ENCODE measurements at regions not wholly inside any gene's neighbourhood (a gene's known extent, or its start where the extent isn't known, plus 50 kb on each side); places are given as distances from the start of the nearest gene placed in this dataset.

DNA sequence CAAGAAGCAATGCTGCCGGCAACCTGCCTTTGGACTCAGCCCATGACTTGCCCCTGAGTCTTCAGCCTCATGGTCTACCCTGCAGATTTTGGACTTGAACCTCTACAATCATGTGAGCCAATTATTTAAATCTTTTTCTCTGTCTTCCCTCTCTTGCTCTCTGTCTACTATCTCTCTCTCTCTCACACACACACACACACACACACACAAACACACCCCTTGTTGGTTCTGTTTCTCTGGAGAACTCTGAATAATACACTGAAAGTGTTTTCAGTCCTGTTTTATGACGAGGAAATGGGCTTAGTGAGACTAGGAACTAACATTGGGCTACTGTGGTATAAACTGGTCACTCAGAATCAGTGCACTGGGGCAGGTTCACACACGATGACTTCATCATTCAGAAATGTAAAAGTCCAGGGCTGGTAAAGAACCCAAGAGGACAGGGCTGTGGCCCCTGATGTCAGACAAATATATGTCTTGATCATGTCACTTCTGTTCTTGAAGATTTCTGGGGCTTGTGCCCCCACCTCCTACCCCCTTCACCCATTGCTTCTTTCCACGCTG, 266.1 kb upstream of the SIX2 start:
- no peak for DNase-seq (ENCODE audit: low spot score)

DNA sequence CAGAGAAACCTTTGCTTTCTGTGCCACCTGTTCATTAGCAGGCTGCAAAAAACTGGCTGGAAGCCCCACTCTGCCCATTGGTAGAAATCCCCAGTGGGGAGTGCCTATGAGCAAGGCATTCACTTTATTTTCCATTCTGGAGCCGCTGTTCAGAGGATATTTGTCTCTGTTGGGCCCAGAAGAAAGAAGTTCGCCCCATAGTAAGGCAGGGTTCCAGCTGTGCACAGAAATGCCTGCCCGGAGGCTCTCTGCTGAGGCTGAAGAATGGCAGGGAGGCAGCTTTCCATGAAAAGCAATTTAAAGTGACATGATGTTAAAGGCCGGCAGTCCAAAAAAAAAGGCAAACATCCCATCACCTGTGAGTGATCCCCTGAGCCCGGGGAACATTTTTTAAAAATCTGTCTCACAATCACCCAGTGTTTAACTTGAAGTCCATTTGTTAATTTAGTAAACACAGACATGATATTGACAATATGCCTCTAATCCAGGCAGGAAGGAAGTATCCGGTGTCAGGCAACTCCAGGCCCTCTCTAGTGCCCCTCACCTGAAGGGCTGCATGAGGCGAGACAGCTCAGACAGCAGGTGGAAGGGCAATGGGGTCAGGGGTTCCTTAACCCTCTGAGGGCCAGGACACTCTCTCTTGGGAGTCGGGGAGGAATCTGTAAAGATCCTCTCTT, 265.1 kb upstream of the SIX2 start:
- no peak for DNase-seq (ENCODE audit: low spot score)

DNA sequence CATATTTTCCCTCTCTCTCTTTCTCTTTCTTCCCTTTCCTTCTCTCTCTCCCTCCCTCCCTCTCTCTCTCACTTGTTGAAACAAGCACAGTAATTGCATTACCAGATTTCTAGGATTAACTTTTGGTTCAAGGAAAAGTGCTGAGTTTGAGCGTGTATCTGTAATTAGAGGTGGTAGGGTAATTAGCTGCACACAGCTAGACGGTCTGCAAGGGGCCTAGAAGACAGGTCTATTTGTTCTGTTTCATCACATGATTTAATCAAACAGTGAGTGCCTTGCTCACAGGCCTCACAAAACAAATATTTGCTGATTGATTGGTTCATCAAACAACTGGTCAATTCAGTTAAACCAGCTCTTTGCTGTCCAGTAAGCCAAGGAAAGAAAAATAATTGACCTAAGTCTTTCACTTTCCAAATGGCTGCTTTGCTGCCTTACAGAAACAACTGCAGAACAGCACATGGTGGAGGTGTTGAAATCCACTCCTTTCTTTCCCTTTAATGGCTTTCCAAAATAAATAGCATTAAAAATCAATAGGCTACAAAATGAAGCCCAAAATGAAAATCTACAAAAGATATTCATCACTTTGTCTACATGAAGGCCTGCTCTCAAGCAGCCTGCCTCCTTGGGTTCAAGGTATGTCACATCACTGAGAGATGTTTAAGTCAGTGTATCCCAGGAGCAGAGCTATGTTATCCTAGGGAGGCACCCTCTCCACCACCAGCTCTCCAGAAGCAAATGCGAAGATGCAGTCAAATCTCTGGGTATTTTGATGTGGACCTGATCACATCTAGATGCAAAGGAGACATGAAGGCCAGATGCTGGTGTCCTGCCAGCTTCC, 264.4 kb upstream of the SIX2 start:
- DNase-seq (ENCODE audit: low spot score) = no peak

DNA sequence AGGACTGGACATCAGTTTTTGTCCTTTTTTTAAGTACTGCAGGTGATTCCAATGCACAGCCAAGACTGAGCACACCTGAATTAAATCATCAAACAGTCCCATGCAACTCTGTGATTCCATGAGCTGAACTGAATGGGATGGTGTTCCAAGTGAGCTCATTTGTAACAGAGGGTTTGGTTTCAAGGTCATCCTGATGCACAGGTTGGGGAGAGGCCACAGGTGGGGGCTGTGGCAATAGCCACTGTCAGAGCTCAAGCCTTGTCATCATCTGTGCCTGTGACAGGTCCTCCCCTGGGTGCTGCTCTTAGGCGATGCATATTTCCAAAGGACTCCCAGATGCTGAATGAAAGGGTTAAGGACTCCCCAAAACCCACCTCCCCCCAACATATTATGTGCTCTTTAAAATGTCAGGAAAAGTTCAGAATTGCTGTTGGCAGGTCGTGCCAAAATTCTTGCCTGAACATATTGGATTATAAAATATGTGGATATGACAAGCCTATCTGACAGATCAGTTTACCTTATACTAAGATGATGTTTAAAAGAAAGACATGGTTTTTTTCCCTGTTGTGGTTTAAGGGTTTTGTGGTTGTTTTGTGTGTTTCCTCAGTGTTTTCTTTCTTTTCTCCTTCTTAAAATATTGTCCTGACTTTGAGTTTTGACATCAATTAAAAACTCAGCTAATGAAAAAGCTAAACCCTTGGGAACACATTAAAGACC, 263.5 kb upstream of the SIX2 start:
- DNase-seq (ENCODE audit: low spot score) = no peak

DNA sequence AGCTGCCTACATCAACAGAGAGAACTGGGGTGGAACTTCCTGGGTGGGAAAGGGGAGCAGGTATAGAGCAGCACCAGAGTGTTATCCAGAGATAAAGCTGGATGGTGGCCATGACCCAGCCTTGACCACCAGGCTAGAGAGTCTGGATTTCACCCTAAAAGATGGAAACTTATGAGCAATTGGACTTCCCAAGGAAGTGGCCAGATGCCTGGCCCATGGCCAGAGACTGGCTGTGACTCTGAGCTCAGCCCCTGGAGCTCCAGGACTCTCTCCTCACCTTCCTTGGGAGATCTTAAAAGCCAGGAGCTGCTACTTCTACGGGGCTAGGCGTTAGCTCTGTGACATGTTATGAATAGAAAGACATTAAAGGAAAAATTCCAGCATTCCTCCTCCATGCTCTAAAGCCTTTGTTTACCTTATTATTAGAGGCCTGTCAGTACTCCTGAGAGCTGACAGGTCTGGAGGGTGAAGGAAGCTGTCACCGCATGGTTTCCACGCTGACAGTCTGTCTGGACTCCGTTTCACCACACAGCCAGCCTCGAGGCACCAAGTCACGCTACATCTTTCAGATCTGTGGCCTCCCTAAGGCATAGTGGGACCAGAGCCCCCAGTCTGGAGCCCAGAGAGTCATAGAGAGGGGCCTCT, 260.0 kb upstream of the SIX2 start:
- no peak for DNase-seq (ENCODE audit: low spot score)

DNA sequence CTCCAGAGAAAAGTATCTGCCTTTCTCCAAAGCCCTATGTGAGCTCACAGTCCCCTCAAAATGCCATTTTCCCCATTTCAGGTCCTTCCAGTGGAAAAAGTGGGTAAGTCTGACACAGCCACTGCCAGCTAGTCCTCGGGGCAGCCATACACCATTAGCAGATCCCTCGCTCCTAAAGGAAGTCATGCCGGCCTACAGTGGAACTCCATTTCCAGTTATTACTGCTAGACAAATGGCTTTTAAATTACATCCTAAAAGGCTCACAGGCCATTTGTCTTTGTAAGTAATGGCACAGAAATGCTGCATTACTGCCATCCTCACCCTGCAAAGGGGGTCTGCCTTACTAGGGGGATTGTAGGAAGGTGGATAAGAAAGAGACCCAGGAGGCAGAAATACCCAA, 259.4 kb upstream of the SIX2 start:
- no peak for DNase-seq (ENCODE audit: low spot score)

DNA sequence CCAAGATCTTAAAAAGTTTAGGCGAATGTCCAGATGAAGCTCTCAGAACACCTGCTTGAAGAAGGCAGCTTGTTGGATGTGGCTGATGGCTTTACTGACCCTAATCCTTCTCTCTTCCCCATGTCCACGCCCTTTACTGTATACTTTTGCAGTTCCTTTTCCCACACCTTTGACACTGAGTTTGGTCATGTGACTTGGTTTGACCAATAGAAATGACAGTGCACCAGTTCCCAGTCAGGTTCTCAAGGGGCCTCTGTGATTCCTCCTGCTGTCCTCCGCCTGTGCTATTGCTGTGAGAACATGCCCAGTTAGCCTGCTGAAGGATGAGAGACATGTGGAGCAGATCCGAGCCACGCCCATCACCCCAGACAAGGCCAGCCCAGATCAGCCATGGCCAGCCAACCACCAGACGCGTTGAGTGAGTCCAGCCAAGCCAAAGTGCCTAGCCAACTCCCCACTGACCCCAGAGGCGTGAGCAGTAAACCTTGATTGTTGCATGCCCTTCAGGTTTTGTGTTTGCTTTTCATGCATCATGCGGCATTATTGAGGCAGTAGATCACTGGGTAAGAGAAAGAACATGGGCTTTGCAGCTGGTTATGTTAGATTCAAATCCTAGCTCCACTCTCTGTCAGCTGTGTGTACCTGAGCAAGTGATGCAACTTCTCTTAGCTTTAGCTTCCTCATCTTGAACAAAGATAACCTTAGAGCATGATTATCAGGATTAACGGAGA, 258.0 kb upstream of the SIX2 start:
- DNase-seq (ENCODE audit: low spot score) = no peak

DNA sequence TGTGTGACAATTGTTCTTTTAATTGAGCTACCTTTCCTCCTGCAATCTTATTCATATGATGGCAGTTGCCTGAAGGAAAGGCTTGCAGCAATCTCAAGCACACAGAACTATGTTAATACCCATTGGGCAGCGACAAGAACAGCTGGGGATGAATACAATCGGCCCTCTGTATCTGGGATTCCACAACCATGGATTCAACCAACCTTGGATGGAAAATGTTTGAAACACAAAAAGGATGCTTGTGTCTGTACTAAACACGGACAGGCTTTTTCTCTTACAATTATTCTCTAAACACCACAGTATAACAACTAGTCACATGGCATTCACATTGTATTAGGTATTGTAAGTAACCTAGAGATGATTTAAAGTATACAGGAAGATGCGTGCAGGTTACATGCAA, 256.1 kb upstream of the SIX2 start:
- DNase-seq (ENCODE audit: low spot score) = no peak

DNA sequence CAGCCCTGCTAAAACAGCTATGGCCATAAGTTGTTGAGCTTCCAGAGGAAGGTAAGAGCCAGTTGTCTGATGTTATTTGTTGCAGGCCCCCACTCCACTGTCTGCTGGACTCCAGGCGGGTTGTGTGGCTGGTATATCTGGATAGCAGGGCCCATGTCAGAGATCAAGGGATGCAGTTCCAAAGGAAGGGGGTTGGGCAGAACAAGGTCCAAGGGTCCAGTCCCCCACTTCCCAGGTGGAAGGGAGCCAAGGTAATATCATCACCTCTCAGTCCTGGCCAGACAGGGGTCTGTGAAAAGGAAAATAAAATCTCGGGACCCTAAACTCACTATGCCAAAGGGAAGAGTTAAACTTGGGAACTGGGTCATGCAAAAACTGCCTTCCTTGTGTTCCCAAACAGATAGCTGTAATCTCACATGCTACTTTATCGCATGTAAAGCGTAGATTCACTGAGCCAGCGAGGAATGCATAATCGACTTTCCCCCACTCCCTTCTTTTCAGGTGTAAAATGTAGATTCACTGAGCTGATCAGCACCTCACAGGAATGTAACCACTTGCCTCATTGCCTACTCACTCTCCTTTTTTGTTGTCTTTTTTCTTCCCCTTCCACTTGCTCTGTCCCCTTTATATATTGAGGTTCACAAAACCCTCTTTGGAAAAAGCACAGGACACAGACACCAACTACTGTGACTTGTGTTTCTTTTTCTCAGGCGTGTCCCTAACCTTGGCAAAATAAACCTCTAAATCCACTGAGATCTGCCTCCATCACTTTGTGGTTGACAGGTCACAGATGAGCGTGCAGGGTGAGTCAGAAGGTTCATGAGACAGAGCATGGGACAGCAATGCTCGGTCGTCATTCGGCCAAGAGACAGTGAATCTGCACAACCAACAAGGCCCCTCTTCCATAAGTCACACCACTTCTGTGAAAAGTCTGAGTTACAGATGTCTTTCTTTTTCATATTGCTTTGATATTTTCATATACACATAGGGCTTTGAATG, 255.3 kb upstream of the SIX2 start:
- no peak for DNase-seq (ENCODE audit: low spot score)

DNA sequence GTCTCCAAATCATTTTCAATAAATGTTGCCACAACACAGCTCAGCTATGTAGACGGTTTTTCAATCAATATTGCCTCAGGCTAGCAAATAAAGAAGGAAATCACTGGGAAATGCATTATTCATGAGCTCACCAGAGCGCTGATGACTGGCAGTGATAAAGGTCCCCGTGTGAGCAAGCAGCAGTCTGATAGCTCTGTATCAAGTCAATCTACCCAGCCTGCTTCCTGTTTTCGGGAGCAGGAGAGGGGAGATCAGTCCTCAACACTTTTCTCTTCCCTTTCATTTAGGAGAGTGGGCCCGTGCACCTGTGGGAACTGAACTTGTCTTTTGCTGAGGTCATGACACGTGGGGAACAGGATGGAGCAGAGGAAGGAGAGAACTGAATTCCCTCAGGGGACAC, 253.9 kb upstream of the SIX2 start:
- DNase-seq (ENCODE audit: low spot score) = no peak

DNA sequence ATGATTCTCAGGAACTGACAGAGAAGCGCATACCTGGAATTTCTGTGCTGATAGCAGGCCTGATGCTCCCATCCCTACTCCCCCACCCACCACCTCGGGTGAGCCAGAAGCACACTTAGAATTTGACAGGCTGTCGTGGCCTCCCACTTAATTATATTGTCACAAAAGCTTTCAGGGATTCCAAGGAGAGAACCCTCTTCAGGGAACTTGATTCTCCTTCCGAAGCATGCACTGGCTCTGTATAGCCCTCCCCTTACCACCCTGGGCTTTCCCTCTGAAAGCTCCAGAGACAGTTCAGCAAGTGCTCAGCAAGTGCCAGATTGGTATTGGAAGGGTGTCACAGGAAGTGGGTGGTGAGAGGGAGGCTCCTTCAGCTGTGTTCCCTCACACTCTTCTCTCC, 252.5 kb upstream of the SIX2 start:
- no peak for DNase-seq (ENCODE audit: low spot score)

DNA sequence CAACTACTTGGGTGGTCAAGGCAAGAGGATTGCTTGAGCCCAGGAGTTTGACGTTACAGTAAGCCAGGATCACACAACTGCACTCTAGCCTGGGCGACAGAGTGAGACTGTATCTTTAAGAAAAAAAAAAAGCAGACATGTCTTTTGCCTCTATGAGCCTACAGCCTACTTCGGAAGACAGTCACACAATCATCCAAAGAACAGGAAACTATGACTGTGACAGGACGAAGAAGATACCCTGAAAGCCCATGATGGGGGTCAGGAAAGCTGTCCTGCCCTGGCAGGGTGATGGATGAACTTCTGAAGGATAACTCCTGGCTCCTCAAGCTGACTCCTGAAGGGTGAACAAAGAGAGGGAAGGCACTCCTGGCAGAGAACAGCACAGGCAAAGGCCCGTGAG, 251.7 kb upstream of the SIX2 start:
- DNase-seq (ENCODE audit: low spot score) = no peak

DNA sequence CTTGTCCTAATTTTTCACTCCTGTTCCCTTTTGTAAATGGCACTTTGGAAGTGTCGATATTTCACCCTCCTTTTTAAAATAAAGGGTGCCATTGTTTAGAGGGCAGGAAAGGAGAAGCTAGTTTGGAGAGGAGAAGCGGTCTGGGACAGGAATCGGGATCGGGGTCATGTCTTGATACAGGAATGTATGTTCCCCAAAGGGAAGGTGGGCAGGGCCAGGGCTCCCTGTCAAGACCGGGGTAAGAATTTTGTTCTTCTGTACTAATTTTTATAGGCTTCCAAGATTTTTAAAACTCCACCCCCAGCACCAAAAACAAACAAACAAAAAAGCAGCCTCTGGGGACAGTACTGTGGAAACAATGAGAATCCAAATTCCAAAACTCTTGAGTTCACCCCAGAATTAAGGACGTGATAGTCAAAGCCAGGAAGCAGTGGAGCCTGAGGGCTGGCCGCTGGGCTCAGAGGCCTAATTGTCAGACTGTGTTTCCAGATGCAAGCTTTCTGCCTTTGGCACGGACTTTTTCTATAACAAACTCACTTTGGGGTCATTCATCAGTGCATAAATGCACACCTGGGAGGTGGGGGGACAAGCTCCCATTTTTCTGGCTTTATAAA, 250.4 kb upstream of the SIX2 start:
- no peak for DNase-seq (ENCODE audit: low spot score)

DNA sequence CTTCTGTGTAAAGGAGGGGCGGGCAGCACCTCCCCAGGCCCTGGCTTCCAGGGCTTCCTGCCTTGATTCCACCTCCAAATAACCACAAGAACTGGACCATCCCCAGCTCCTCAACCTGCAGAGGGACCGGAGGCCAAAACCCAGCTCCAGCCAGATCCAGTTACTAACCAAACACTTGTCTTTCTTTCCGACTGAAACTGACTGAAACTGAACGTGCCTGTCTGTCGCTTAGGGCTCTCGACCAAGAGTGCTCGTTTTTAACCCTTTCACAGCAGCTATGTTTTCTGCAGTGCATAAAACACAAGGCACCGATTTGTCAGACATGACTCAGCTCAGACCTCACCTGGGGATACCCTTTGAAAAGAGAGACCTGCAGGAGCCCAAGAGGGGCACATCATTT, 249.9 kb upstream of the SIX2 start:
- no peak for DNase-seq (ENCODE audit: low spot score)

DNA sequence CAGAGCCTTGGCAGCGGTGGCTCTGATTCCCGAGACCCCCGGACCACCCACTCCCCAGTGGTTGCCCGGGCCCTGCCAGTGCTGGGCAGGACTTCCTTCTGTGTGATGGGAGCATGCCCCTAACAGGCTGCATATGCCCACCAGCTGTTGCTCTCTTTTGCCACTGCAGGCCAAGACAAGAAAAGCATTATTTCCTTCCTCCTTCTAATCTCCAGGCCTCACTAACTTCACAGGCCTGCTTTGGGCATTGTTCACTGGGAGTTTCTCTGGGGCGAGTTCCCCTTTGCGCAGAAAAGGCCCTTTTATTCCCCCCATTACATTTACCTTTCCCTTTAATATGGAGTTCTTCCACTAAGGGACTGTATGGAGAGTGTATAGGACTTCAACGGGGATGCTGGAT, 249.1 kb upstream of the SIX2 start:
- DNase-seq (ENCODE audit: low spot score) = no peak

DNA sequence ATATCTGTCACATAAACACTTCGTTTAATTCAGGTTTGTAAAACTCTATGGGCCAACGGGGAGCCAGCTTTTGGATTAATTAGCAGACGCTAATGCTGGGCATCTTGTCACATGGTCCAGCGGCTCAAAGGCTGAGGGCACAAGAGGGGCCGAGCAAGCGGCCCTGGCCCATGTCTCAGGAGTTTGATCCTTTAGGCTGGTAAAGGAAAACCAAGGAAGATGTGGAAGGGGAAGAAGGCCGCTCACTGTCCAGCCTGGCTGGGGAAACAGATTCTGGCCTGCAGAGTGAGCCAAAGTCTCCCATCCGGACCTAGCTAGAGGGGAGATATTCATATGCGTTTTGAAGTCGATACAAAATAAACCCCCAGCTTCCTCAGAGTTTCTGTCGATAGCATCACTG, 248.6 kb upstream of the SIX2 start:
- DNase-seq (ENCODE audit: low spot score) = no peak

DNA sequence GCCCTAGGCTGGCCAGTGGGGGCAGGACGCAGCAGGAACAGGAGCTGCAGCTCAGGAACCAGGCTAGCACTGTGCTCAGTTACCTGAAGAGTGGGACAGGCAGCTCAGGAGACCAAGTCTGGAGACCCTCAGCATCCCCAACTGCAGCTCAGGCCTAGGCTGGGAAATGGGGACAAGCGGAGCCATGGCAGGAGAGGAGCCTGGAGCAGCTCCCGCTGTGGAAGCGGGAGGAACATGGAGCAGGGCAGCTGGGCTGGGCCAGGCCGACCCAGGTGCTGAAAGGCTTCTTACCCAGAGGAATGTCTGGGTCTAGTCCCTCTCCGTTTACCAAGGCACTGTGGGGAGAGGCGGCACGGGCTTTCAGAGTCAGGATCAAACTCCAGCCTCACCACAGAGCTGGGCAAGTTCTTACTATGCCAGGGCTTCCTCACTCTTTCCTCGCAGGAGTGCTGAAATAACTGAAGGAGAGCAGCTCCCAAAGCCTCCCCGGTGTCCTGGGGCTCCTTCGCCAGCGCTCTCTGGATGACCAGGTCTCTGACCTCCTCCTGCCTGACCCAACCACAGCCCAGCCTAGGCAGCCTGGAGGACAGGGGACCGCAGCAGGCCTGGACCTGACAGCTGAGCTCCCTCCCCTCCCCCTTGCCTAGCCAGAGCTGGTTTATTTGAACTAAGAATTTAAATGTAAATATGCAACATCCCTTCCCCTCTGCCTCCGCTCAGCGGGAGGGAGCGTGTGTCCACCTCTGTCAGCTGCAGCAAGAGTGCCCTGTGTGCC, 247.8 kb upstream of the SIX2 start:
- DNase-seq (ENCODE audit: low spot score) = no peak

DNA sequence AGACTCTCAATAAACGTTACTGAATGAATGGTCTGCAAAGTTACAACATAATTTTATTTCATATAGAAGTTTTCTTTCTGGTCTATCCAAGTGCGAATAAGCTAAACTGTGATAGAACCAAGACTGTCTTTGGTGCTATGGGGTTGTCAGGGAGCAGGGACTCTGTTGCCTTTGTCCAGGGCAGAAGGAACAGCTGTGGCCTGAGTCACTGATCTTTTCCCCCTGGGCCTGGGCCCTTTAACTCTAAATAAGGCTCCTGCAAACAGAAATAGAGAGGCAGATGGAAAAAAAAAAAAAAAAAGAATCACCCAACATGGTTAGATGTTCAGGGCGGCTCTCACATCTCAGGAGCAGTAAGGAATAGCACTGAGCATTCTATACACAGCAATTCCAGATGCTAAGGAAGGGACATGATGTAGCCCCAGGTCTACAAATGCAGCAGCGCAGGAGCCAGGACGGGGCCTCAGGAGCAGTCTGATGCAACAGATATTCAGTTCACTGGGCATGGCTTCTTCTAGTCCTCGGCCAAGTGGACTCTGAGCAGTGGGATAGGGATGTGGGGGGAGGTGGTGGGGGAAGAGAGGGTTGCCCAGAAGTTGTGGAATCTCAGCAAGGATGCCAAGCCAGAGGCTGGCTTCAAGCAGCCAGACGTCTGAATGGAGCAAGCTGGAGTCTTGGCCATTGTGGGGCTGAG, 247.1 kb upstream of the SIX2 start:
- DNase-seq (ENCODE audit: low spot score) = no peak

DNA sequence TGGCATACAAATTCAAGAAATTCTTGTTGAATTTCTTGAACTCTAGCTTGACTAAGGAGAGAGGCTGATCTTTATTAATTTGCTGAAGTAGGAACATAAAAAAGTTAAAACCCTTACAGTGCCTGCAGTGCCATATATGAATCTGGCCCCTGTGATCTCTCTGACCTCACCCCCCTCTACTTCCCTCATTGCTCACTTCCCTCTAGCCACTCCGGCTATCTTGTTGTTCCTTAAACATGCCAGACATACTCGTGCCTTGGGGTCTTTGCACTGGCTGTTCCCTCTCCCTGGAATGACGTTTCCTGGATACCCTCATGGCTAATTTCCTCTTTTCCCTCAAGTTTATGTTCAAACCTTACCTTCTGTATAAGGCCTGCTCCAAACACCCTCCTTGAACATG, 246.3 kb upstream of the SIX2 start:
- DNase-seq (ENCODE audit: low spot score) = no peak
